HepG2 (cell line): ENCODE measurements at regions not wholly inside any gene's neighbourhood (a gene's known extent, or its start where the extent isn't known, plus 50 kb on each side); places are given as distances from the start of the nearest gene placed in this dataset.

Experiments used
- ATAC-seq: fragments of 200-7000 bp; cut with Tn5 transposase; 3 replicates; pipeline ENCODE4 v1.9.1; 2020; ENCODE audit warnings: mild to moderate bottlenecking, moderate library complexity
- BruUV-seq: library from RNA; stranded (reverse); fragments of 400-500 nt; replicated peaks from 2 replicates; lab custom pipeline; 2021; lab: Mats Ljungman, UMichigan
- CTCF ChIA-PET: fragments of 300-600 bp; formaldehyde crosslinking; extraction: SDS; loops from one replicate; lab custom pipeline; 2021; ENCODE audit warnings: low total read pairs, inconsistent platforms, low intra/inter-chr PET ratio; lab: Yijun Ruan, JAX
- POLR2A ChIA-PET: fragments of 350-600 bp; sonication (Branson Sonifier 250); formaldehyde crosslinking; loops from one replicate; lab custom pipeline; 2020; ENCODE audit warnings: antibody characterized with exemption, inconsistent platforms; lab: Yijun Ruan, JAX
- DNase-seq: peaks from one replicate; pipeline ENCODE4 v3.0.0-alpha.2; 2015; ENCODE audit warnings: low spot score
- FAIRE-seq: peaks from 3 replicates; lab custom pipeline; 2011; peaks lifted over from hg19 to GRCh38; lab: Jason Lieb, UNC
- H2AFZ ChIP-seq: one replicate; pipeline ENCODE4 v1.6.1; 2011; ENCODE audit warnings: low read length, inconsistent platforms
- H3K27ac ChIP-seq: fragments of 300-600 bp; 3 replicates; pipeline ENCODE4 v1.8.0; 2011; ENCODE audit warnings: mixed run types, mild to moderate bottlenecking, mixed read lengths, low read length, inconsistent platforms; ENCODE audit not compliant: insufficient read depth; ENCODE audit errors: extremely low read length
- H3K27me3 ChIP-seq, 2 experiments: fragments of 200-600 bp in 1 of 2; 2 replicates in 1 of 2; 3 replicates in 1 of 2; pipeline versions ENCODE4 v1.6.0 to v1.8.0; 2011; ENCODE audit warnings: low read length in 2 of 2, mild to moderate bottlenecking in 2 of 2, moderate library complexity in 2 of 2, inconsistent platforms in 1 of 2; ENCODE audit not compliant: insufficient read depth in 2 of 2, control insufficient read depth in 1 of 2
- H3K36me3 ChIP-seq, 2 experiments: fragments of 200-600 bp in 1 of 2; replicated peaks in 1 of 2; 2 replicates in 1 of 2; 3 replicates in 1 of 2; pipeline versions ENCODE4 v1.5.1 to v1.8.0; 2011; ENCODE audit warnings: low read length in 2 of 2, inconsistent platforms in 1 of 2; ENCODE audit not compliant: insufficient read depth in 2 of 2, control insufficient read depth in 1 of 2
- H3K4me1 ChIP-seq: 2 replicates; pipeline ENCODE4 v1.5.1; 2012; ENCODE audit warnings: low read length, inconsistent platforms; ENCODE audit not compliant: insufficient read depth
- H3K4me2 ChIP-seq: 2 replicates; pipeline ENCODE4 v1.6.0; 2011; ENCODE audit warnings: low read depth, low read length, inconsistent platforms
- H3K4me3 ChIP-seq, 3 experiments: fragments of 200-600 bp in 1 of 3; sonication (generic), shearing (Covaris generic) in 1 of 3; replicated peaks in 1 of 3; 2 replicates each; pipeline ENCODE4 v1.5.1; 2011 to 2016; ENCODE audit warnings: low read length in 3 of 3, inconsistent platforms in 2 of 3, low read depth in 2 of 3, mild to moderate bottlenecking in 2 of 3, control low read depth in 1 of 3, mixed read lengths in 1 of 3; ENCODE audit not compliant: insufficient read depth in 1 of 3
- H3K79me2 ChIP-seq: one replicate; pipeline ENCODE4 v1.6.1; 2011; ENCODE audit warnings: low read length, inconsistent platforms; ENCODE audit not compliant: insufficient read depth
- H3K9ac ChIP-seq: 2 replicates; pipeline ENCODE4 v1.6.0; 2011; ENCODE audit warnings: mild to moderate bottlenecking, low read depth, low read length, inconsistent platforms; ENCODE audit not compliant: insufficient read depth
- H3K9me3 ChIP-seq: 2 replicates; pipeline ENCODE4 v1.5.1; 2012; ENCODE audit warnings: mild to moderate bottlenecking, low read length
- H4K20me1 ChIP-seq: 2 replicates; pipeline ENCODE4 v1.6.0; 2011; ENCODE audit warnings: inconsistent platforms, mild to moderate bottlenecking, low read length, moderate library complexity; ENCODE audit not compliant: insufficient read depth
- ATAD3A ChIP-seq: sonication (generic); formaldehyde crosslinking; IDR thresholded peaks from 2 replicates; pipeline ENCODE4 v1.4.0; 2020; ENCODE audit warnings: missing genetic modification reagents
- ATF6 ChIP-seq: sonication (generic); formaldehyde crosslinking; conservative IDR thresholded peaks from 2 replicates; pipeline ENCODE4 v1.4.0; 2020; ENCODE audit warnings: missing genetic modification reagents
- BRF2 ChIP-seq: sonication (generic); formaldehyde crosslinking; IDR thresholded peaks from 2 replicates; pipeline ENCODE4 v1.8.1; 2022; ENCODE audit warnings: mild to moderate bottlenecking, missing genetic modification reagents
- CEBPZ ChIP-seq: IDR thresholded peaks from 2 replicates; pipeline ENCODE4 v1.6.1; 2012; ENCODE audit warnings: low read length, improper control_type of control experiment
- GATAD1 ChIP-seq: IDR thresholded peaks from 2 replicates; pipeline ENCODE4 v1.6.1; 2016; ENCODE audit warnings: missing genetic modification reagents, missing compliant biosample characterization
- MNT ChIP-seq: fragments of 450-650 bp; IDR thresholded peaks from 2 replicates; pipeline ENCODE4 v1.6.1; 2016
- NCOA1 ChIP-seq: sonication (generic); formaldehyde crosslinking; IDR thresholded peaks from 2 replicates; pipeline ENCODE4 v1.9.0; 2021; ENCODE audit warnings: missing genetic modification reagents
- PHF21A ChIP-seq: sonication (generic); formaldehyde crosslinking; IDR thresholded peaks from 2 replicates; pipeline ENCODE4 v1.5.0; 2020; ENCODE audit warnings: mild to moderate bottlenecking, missing genetic modification reagents
- SSRP1 ChIP-seq: IDR thresholded peaks from 2 replicates; pipeline ENCODE4 v1.6.1; 2016; ENCODE audit warnings: control low read depth
- TFDP2 ChIP-seq: sonication (generic); formaldehyde crosslinking; IDR thresholded peaks from 2 replicates; pipeline ENCODE4 v1.4.0; 2020; ENCODE audit warnings: missing genetic modification reagents
- ZNF24 ChIP-seq: fragments of 450-650 bp; IDR thresholded peaks from 2 replicates; pipeline ENCODE4 v1.6.1; 2017; ENCODE audit warnings: antibody characterized with exemption, mild to moderate bottlenecking
- ZNF282 ChIP-seq: fragments of 450-650 bp; IDR thresholded peaks from 2 replicates; pipeline ENCODE4 v1.6.1; 2018; ENCODE audit not compliant: partially characterized antibody
- ZNF432 ChIP-seq: sonication (generic); formaldehyde crosslinking; IDR thresholded peaks from 2 replicates; pipeline ENCODE4 v1.5.0; 2020; ENCODE audit warnings: missing genetic modification reagents, mild to moderate bottlenecking, borderline replicate concordance
- ZNF563 ChIP-seq: sonication (generic); formaldehyde crosslinking; IDR thresholded peaks from 2 replicates; pipeline ENCODE4 v1.8.0; 2022; ENCODE audit warnings: mild to moderate bottlenecking, moderate library complexity, missing genetic modification reagents
- ZNF576 ChIP-seq: sonication (generic); formaldehyde crosslinking; IDR thresholded peaks from 2 replicates; pipeline ENCODE4 v1.4.0; 2020; ENCODE audit warnings: mild to moderate bottlenecking, missing genetic modification reagents
- WGBS: methylation state at CpG from one replicate; pipeline ENCODE4 v1.1.6; 2017; ENCODE audit warnings: low lambda C conversion rate; 5-methylcytosine and 5-hydroxymethylcytosine counted together
- in situ Hi-C: cut with HindIII; loops from 2 replicates; pipeline ENCODE4 v1.10.0; 2017; ENCODE audit warnings: low pct_unique_long_range_greater_than_20kb; ENCODE audit not compliant: extremely low pct_ligation_motif_present
- intact Hi-C: fragments of 100-400 bp; cut with micrococcal nuclease; formaldehyde crosslinking; loops from one replicate; pipeline ENCODE4 v1.10.0; 2022; ENCODE audit not compliant: unreplicated experiment

- no peak for FAIRE-seq
- no peak for TF ChIP-seq BRF2 (CRISPR knock-in tag)
- TF ChIP-seq SSRP1 (CRISPR knock-in tag) = no peak
- TF ChIP-seq ATF6 (CRISPR knock-in tag) = no peak
- TF ChIP-seq GATAD1 (CRISPR knock-in tag) = no peak
- TF ChIP-seq NCOA1 (CRISPR knock-in tag) = no peak
- no peak for TF ChIP-seq ZNF576 (CRISPR knock-in tag)
- TF ChIP-seq ATAD3A (CRISPR knock-in tag) = no peak
- TF ChIP-seq ZNF282 = no peak
- no peak for TF ChIP-seq CEBPZ
- no peak for TF ChIP-seq ZNF432
- TF ChIP-seq TFDP2 (CRISPR knock-in tag) = no peak
- TF ChIP-seq ZNF563 (CRISPR knock-in tag) = no peak
- no peak for TF ChIP-seq PHF21A (CRISPR knock-in tag)
- no peak for TF ChIP-seq MNT
- TF ChIP-seq ZNF24 = no peak
- TF ChIP-seq, all 625 proteins: peak for 0
- H2AFZ ChIP-seq = no peak overlapping the region
- in situ Hi-C loops = no loop called here
- no peaks in the 10 kb centered on the region for H4K20me1 ChIP-seq
- H3K4me2 ChIP-seq = no peak overlapping the region
- DNase-seq = no peak
- no peak overlapping the region for H3K27ac ChIP-seq
- intact Hi-C loops = no loop called here
- POLR2A ChIA-PET = no interaction called here
- CTCF ChIA-PET = no interaction called here
- H3K79me2 ChIP-seq = no peaks in the 10 kb centered on the region
- ATAC-seq = no peak
- H3K9ac ChIP-seq = no peak overlapping the region
- H3K9me3 ChIP-seq = no peaks in the 10 kb centered on the region
- under 1% methylated on average over 5 of the region's 5 CpGs for WGBS
- H3K27me3 ChIP-seq = no peaks in the 10 kb centered on the region
- BruUV-seq = no TSS peak
- no peak overlapping the region for H3K4me3 ChIP-seq
- no peaks in the 10 kb centered on the region for H3K36me3 ChIP-seq
- H3K4me1 ChIP-seq = no peaks in the 10 kb centered on the region
Measured at GRCh38 chr3:86126552-86126951, 864.4 kb downstream of the VGLL3 start.
